DOHH2 (cell line): ENCODE measurements at regions not wholly inside any gene's neighbourhood (a gene's known extent, or its start where the extent isn't known, plus 50 kb on each side); places are given as distances from the start of the nearest gene placed in this dataset.

Experiments used
- H3F3A ChIP-seq: fragments of 200-600 bp; sonication (generic), shearing (Covaris generic); 2 replicates; pipeline ENCODE4 v1.6.0; 2016; ENCODE audit warnings: antibody characterized with exemption, mild to moderate bottlenecking; ENCODE audit not compliant: control insufficient read depth, insufficient read depth
- H3K27ac ChIP-seq: fragments of 200-600 bp; sonication (generic); 2 replicates; pipeline ENCODE4 v1.5.1; 2014; ENCODE audit warnings: low read depth, mild to moderate bottlenecking, low read length, moderate library complexity
- H3K27me3 ChIP-seq: fragments of 200-600 bp; sonication (generic); 2 replicates; pipeline ENCODE4 v1.6.1; 2014; ENCODE audit warnings: mild to moderate bottlenecking, low read length, mixed read lengths; ENCODE audit not compliant: control insufficient read depth
- H3K36me3 ChIP-seq: fragments of 200-600 bp; sonication (generic); 2 replicates; pipeline ENCODE4 v1.6.1; 2014; ENCODE audit warnings: mild to moderate bottlenecking, low read length, moderate library complexity, mixed read lengths; ENCODE audit not compliant: control insufficient read depth
- H3K4me1 ChIP-seq: fragments of 200-600 bp; sonication (generic); 2 replicates; pipeline ENCODE4 v1.6.1; 2014; ENCODE audit warnings: mild to moderate bottlenecking, low read length, mixed read lengths; ENCODE audit not compliant: control insufficient read depth
- H3K4me2 ChIP-seq: fragments of 200-600 bp; sonication (generic); 2 replicates; pipeline ENCODE4 v1.6.0; 2014; ENCODE audit warnings: mild to moderate bottlenecking, low read length, moderate library complexity
- H3K4me3 ChIP-seq: fragments of 200-600 bp; sonication (generic); 2 replicates; pipeline ENCODE4 v1.5.1; 2014; ENCODE audit warnings: mild to moderate bottlenecking, low read length, mixed read lengths
- H3K79me2 ChIP-seq: fragments of 200-600 bp; sonication (generic); 2 replicates; pipeline ENCODE4 v1.6.1; 2014; ENCODE audit warnings: mild to moderate bottlenecking, low read length, mixed read lengths; ENCODE audit not compliant: control insufficient read depth
- H3K9me2 ChIP-seq: fragments of 200-600 bp; sonication (generic); replicated peaks from 2 replicates; pipeline ENCODE4 v1.6.1; 2014; ENCODE audit warnings: mild to moderate bottlenecking, low read length, mixed read lengths; ENCODE audit not compliant: control insufficient read depth
- H3K9me3 ChIP-seq: fragments of 200-600 bp; sonication (generic); 2 replicates; pipeline ENCODE4 v1.6.1; 2014; ENCODE audit warnings: antibody characterized with exemption, low read length, mixed read lengths; ENCODE audit not compliant: control insufficient read depth, insufficient read depth
- H4K20me1 ChIP-seq: fragments of 200-600 bp; sonication (generic); 2 replicates; pipeline ENCODE4 v1.6.0; 2014; ENCODE audit warnings: low read depth, mild to moderate bottlenecking, antibody characterized with exemption, low read length, moderate library complexity; ENCODE audit not compliant: control insufficient read depth, insufficient read depth
- CTCF ChIP-seq: fragments of 200-600 bp; sonication (generic); IDR thresholded peaks from one replicate; pipeline ENCODE4 v1.5.1; 2014; ENCODE audit warnings: antibody characterized with exemption, mild to moderate bottlenecking, low read depth, low read length; ENCODE audit not compliant: poor library complexity, severe bottlenecking
- EZH2phosphoT487 ChIP-seq: fragments of 200-600 bp; sonication (generic); IDR thresholded peaks from 2 replicates; pipeline ENCODE4 v1.6.1; 2017; ENCODE audit warnings: borderline replicate concordance, mild to moderate bottlenecking, antibody characterized with exemption, low read length, moderate library complexity, mixed read lengths

- Histone ChIP-seq H3K4me2 (no peak overlapping the region), H3K4me3 (no peak overlapping the region), H3F3A (no peaks in the 10 kb centered on the region), H3K4me1 (peaks cover 7% of the 10 kb centered on the region), H3K9me2 (no peaks in the 10 kb centered on the region), H3K79me2 (no peaks in the 10 kb centered on the region), H3K36me3 (no peaks in the 10 kb centered on the region), H3K9me3 (no peaks in the 10 kb centered on the region), H3K27ac (no peak overlapping the region), H4K20me1 (no peaks in the 10 kb centered on the region), H3K27me3 (no peaks in the 10 kb centered on the region; the same call in 1 of the 2 replicates)
- TF ChIP-seq CTCF (no peak), EZH2phosphoT487 (no peak)
Measured at GRCh38 chr2:238502088-238502810, 75.5 kb downstream of the ASB1 start.

GRCh38 chr2:238502956-238503791 is 76.4 kb downstream of the ASB1 start:
- H3K79me2 ChIP-seq = no peaks in the 10 kb centered on the region
- H3K4me1 ChIP-seq = peaks cover 7% of the 10 kb centered on the region
- H3F3A ChIP-seq = no peaks in the 10 kb centered on the region
- H4K20me1 ChIP-seq = no peaks in the 10 kb centered on the region
- H3K4me3 ChIP-seq = no peak overlapping the region
- peaks cover 7% of the 10 kb centered on the region for H3K27me3 ChIP-seq
- no peak for TF ChIP-seq EZH2phosphoT487
- TF ChIP-seq CTCF = no peak
- H3K36me3 ChIP-seq = no peaks in the 10 kb centered on the region
- H3K9me2 ChIP-seq = no peaks in the 10 kb centered on the region
- no peak overlapping the region for H3K27ac ChIP-seq
- H3K4me2 ChIP-seq = no peak overlapping the region
- no peaks in the 10 kb centered on the region for H3K9me3 ChIP-seq

GRCh38 chr2:238504181-238504931 is 77.6 kb downstream of the ASB1 start:
- Histone ChIP-seq H3K9me3 (no peaks in the 10 kb centered on the region), H3K27me3 (peaks cover 9% of the 10 kb centered on the region), H3K36me3 (no peaks in the 10 kb centered on the region), H4K20me1 (no peaks in the 10 kb centered on the region), H3K79me2 (no peaks in the 10 kb centered on the region), H3K4me1 (no peaks in the 10 kb centered on the region), H3F3A (no peaks in the 10 kb centered on the region), H3K4me2 (no peak overlapping the region), H3K27ac (no peak overlapping the region), H3K4me3 (no peak overlapping the region), H3K9me2 (no peaks in the 10 kb centered on the region)
- TF ChIP-seq EZH2phosphoT487 = no peak
- no peak for TF ChIP-seq CTCF
